Renal cortex interstitium (tissue), 11 donors: ENCODE measurements at regions not wholly inside any gene's neighbourhood (a gene's known extent, or its start where the extent isn't known, plus 50 kb on each side); places are given as distances from the start of the nearest gene placed in this dataset.
"Not testable (repeated sequence)": the region's sequence is repeated elsewhere in the genome, so short reads cannot be mapped to it uniquely, and the experiment has no call there.

Source experiments
- DNase-seq, 11 donors: peaks; one replicate each; pipeline ENCODE4 v3.0.0-alpha.2; 2013; ENCODE audit warnings: low read depth in 9 of 11, low spot score in 4 of 11; ENCODE audit errors: extremely low read depth in 1 of 11

DNA sequence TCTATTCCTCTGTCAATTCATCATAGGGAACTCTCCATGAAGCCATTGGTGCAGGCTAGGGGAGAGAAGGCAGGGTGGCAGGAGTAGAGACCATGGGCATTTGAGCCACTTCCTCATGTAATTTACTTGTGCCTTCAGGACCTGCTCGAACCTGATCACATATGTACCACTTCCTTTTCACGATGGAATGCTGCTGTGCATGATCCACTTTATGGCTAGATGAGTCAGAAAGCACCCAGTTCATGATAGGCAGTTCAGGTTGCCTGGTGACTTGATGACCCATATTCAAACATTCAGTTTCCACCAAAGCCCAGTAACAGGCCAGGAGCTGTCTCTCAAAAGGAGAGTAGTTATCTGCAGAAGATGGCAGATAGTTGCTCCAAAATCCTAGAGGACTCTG, 166.0 kb downstream of the EVA1A start:
- not testable (repeated sequence) for DNase-seq

- peak in 2 of 11 donors; percentile 3 for DNase-seq
Measured at GRCh38 chr2:75390169-75390568, 170.6 kb downstream of the EVA1A start.

DNA sequence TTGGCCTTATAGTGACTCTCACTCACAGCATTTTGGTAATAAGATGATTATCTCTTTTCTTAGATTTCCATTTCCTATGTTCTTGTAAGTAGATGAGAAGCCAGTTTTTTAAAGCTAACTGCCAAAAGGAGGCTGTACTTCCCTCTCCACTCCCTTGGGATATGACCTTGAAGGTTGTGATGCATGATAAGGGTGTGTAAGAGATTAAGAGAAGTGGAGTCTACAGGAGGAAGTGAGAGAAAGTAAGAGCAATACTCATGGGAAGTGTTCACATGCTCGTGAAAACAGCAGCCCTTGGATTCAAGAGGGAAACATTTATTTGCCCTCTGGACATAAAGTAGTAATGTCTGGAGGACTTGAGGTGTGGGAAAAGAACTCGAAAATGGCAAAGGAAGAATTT, 171.5 kb downstream of the EVA1A start:
- no peak for DNase-seq

DNA sequence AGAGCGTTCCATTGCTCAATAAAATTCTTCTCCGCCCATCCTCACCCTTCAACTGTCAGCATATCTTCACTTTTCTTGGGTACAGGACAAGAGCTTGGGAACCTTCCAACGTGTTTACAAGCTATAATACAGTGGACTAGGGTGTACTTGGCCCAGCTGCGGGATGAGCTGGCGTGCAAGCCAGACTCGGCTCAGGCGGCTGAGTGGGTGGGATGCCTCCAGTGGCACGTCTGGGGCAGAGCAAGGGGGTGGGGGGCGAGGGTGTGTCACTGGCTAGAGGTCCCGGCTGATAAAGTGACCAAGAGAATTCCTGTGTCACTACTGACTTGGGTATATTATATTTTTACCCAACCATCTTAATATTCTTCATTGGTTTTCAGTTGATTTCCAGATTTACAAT, 179.7 kb downstream of the EVA1A start:
- DNase-seq = no peak

- no peak for DNase-seq
Measured at GRCh38 chr2:75379476-75380210, 180.3 kb upstream of the TACR1 start.

- no peak for DNase-seq
Measured at GRCh38 chr2:75375646-75376582, 176.6 kb upstream of the TACR1 start.

DNA sequence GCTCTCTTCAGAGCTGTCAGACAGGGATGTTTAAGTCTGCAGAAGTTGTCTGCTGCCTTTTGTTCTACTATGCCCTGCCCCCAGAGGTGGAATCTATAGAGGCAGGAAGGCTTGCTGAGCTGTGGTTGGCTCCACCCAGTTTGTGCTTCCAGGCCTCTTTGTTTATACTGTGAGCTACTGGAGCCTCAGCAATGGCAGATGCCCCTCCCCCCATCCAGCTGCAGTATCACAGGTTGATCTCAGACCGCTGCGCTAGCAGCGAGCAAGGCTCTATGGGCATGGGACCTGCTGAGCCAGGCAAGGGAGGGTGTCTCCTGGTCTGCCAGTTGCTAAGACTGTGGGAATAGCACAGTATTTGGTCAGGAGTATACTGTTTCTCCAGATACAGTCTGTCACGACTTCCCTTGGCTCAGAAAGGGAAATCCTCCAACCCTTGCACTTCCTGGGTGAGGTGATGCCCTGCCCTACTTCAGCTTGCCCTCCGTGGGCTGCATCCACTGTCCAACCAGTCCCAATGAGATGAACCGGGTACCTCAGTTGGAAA, 175.2 kb upstream of the TACR1 start:
- not testable (repeated sequence) for DNase-seq

- DNase-seq = no peak
Measured at GRCh38 chr2:75367401-75367800, 168.1 kb upstream of the TACR1 start.

DNA sequence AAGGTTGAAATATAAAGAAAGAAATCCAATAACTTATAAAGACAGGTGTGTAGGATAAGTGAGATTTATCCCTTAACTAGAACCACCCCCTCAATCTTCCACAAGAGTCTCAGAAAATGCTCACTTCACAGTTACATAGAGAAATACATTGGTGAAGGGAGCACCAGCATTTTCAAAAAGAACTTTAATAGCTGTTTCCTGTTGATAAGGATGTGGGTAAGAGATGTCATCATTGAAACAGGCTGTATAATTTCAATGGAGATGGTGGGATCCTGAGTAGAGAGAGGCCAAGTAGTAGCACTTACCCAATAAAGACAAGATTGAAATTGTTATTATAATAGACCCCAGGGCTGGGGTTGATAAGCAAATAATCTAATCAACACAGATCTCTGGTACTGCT, 162.2 kb upstream of the TACR1 start:
- no peak for DNase-seq

- DNase-seq = no peak
Measured at GRCh38 chr2:75360945-75361344, 161.6 kb upstream of the TACR1 start.

DNA sequence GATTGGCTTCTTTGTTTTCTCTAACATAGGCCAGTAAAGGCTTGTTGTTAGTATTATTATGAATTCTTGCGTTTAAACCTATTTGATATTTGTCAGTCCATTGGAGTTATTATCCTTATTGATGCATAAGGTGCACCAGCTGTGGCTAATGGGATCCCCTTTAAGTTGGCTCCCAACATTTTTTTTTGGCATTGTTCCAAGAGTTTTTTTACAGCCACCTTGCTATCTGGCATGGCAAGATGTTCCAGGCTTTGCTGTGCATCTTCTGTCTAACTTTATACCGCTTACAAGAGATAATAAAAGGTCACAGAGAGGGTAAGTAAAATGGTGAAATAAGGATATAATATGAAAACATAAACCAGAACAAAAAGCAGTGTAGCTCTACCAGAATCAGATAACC, 157.5 kb upstream of the TACR1 start:
- DNase-seq = no peak

- DNase-seq = no peak
Measured at GRCh38 chr2:75353131-75353530, 153.8 kb upstream of the TACR1 start.

- no peak for DNase-seq
Measured at GRCh38 chr2:75348307-75348706, 149.0 kb upstream of the TACR1 start.

DNA sequence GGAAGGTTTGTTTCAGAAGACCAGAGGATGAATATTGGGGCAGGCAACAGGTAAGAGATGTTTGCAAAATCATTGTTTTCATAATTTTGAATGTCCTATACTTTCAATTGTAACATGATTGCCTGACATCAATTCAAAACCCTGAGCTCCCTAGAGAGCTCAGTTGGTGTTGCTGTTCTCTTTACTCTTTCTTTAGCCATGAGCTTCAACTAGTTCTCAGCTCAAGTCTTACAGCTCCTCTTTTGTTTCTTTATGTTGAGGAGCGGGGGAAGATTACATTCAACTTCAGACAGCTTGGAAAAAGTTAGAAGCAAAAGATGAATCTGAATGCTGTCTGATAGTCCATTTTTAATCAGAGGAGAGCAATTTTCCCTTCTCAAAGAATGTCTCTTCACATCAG, 144.8 kb upstream of the TACR1 start:
- DNase-seq = no peak

DNA sequence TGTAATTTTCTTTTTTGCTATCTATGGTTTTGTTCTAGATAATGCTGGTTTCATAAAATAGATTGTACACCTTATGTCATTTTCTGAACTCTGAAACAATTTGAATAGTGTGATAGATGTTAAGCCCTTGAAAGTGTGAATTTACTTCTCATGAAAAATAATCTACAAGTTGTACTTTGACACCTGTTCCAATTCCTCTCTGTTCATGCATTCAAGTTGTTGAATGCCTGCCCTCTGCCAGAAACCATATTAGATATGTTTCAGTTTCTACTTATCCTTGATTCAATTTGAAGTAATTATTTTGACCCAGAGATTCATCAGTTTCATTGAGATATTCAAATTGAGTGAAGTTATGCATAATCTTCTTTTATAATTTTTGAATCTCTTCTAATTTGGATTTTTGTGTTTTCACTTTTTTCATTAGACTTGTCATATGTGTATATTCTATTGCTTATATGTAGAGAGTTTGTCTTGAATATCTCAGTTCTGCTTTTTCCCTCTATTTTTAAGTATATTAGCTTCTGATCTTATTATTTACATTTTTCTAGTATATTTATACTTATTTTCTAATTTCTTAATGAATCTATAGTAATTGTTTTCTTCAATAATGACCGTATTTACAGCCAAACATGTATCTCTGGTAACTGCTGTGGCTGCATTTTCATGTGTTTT, 143.3 kb upstream of the TACR1 start:
- DNase-seq = no peak

GRCh38 chr2:75340560-75340959, 141.2 kb upstream of the TACR1 start:
- DNase-seq = no peak

GRCh38 chr2:75338461-75338860, 139.1 kb upstream of the TACR1 start:
- DNase-seq = no peak

DNA sequence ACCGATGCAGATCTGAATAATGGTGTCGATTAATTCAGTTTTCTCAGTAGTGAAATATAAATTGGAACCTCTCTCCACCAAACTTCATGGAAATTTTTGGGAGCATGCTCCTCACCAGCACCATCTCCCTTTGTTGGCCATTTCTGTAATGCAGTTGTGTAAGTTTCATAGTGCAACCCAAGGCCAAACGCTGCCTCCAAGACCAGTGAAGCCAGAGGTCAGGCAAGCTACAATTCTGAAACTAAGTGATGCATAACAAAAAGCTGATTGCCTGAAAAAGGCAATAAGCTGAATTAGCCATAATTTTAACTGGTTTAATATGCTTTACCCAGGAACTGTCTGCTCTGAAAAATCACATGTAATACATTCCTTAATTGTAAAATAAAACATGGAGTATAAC, 138.3 kb upstream of the TACR1 start:
- DNase-seq = no peak

GRCh38 chr2:75337016-75337415, 137.7 kb upstream of the TACR1 start:
- no peak for DNase-seq

- peak in 6 of 11 donors; percentile 7 to 18 (median 13) for DNase-seq
Measured at GRCh38 chr2:75336451-75336850, 137.1 kb upstream of the TACR1 start.
